Activated CD8-positive, alpha-beta T cell treated with anti-CD3 and anti-CD28 coated beads, Interleukin-2, amount 10 ng/mL, durations not matched to agents 7 days and 5 days (primary cell): ENCODE measurements at regions not wholly inside any gene's neighbourhood (a gene's known extent, or its start where the extent isn't known, plus 50 kb on each side); places are given as distances from the start of the nearest gene placed in this dataset.
"Not testable (repeated sequence)": the region's sequence is repeated elsewhere in the genome, so short reads cannot be mapped to it uniquely, and the experiment has no call there.

Source experiments
- ATAC-seq: fragments of 150-1000 bp; cut with Tn5 transposase; one replicate; pipeline ENCODE4 v1.10.0; 2021; ENCODE audit warnings: moderate library complexity
- CTCF ChIA-PET: fragments of 350-600 bp; sonication (Branson Sonifier 250); formaldehyde crosslinking; loops from one replicate; lab custom pipeline; 2021; ENCODE audit warnings: antibody characterized with exemption; lab: Charles Lee
- POLR2A ChIA-PET: fragments of 350-600 bp; sonication (Branson Sonifier 250); formaldehyde crosslinking; loops from one replicate; lab custom pipeline; 2021; ENCODE audit warnings: antibody characterized with exemption; lab: Charles Lee
- DNase-seq: peaks from one replicate; pipeline ENCODE4 v3.0.0-alpha.2; 2020
- H3K27ac Mint-ChIP-seq: one replicate; pipeline ENCODE4 v1.8.0; 2021; ENCODE audit warnings: mild to moderate bottlenecking, mixed read lengths
- H3K27me3 Mint-ChIP-seq: one replicate; pipeline ENCODE4 v1.8.0; 2021; ENCODE audit warnings: low read depth, mixed read lengths
- H3K36me3 Mint-ChIP-seq: one replicate; pipeline ENCODE4 v1.8.0; 2021; ENCODE audit warnings: low read depth, mixed read lengths
- H3K4me1 Mint-ChIP-seq: one replicate; pipeline ENCODE4 v1.8.0; 2021; ENCODE audit warnings: low read depth, mixed read lengths
- H3K4me3 Mint-ChIP-seq: one replicate; pipeline ENCODE4 v1.8.0; 2021; ENCODE audit warnings: mild to moderate bottlenecking, mixed read lengths
- H3K9me3 Mint-ChIP-seq: one replicate; pipeline ENCODE4 v1.8.0; 2022; ENCODE audit warnings: mixed read lengths; ENCODE audit not compliant: insufficient read depth

DNA sequence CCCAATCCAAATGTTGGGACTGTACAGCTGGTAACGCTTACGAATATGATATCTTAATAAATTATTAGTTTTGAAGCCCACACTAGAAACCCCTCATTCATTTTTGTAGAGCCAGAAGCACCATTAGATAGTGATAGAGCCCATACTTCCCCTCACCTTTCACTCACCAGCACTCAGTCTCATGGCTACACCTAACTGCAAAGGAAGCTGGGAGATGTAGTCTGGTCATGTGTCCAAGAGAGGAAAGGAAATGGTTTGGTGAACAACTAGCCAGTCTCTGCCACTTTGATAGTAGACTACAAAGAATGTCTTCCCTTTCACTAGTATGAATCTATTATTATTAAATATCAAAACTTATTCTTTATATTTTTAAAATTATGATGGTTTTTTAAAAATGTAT, 77.1 kb upstream of the EGFL6 start:
- Mint-ChIP-seq H3K27me3 (no peaks in the 10 kb centered on the region), H3K27ac (no peak overlapping the region), H3K4me1 (peaks cover 15% of the 10 kb centered on the region), H3K9me3 (no peaks in the 10 kb centered on the region), H3K4me3 (no peak overlapping the region), H3K36me3 (no peaks in the 10 kb centered on the region)
- ChIA-PET CTCF (interaction anchor here (0.9 to 2.9 kb wide), 4 partner anchors 15 to 546 kb away, joined by 3 to 23 read pairs (median 4); no protein-coding TSS in a partner anchor), POLR2A (no interaction called here)
- ATAC-seq (no peak), DNase-seq (no peak)

DNA sequence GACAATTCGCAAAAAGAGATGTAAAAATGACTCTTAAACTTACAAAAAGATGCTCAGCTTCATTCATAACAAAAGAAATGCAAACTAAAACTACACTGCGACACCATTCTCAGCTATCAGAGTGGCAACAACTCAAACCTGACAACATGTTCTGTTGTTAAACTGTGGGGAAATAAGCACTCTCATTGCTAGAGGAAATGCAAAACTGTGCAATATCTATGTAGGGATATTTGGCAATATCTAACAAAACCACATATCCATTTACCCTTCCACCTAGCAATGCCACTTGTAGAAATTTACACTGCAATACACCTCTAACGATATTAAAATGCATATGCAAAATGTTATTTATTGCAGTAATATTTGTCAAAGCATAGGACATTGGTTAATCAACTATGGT, 78.3 kb upstream of the EGFL6 start:
- H3K36me3 Mint-ChIP-seq = no peaks in the 10 kb centered on the region
- POLR2A ChIA-PET = interaction anchor here (0.9 to 1.3 kb wide), 2 partner anchors 516 to 541 kb away, joined by 3 to 4 read pairs; partner anchors contain the start of gene TMSB4X

GRCh38 chrX:13489454-13489853, 79.9 kb upstream of the EGFL6 start:
- H3K27ac Mint-ChIP-seq = no peak overlapping the region
- no peaks in the 10 kb centered on the region for H3K36me3 Mint-ChIP-seq
- no peak for DNase-seq
- ATAC-seq = no peak
- H3K4me1 Mint-ChIP-seq = peaks cover 35% of the 10 kb centered on the region
- ChIA-PET CTCF (interaction anchor here (2.6 to 4.2 kb wide), 3 partner anchors 396 to 541 kb away, joined by 21 to 97 read pairs (median 53); no protein-coding TSS in a partner anchor), POLR2A (interaction anchor here (2.3 kb wide), 1 partner anchor 511 kb away, joined by 21 read pairs; no protein-coding TSS in a partner anchor)
- no peaks in the 10 kb centered on the region for H3K27me3 Mint-ChIP-seq
- no peaks in the 10 kb centered on the region for H3K9me3 Mint-ChIP-seq
- no peak overlapping the region for H3K4me3 Mint-ChIP-seq

More for the DNA sequence above, 78.3 kb upstream of the EGFL6 start:
- Mint-ChIP-seq H3K27me3 (no peaks in the 10 kb centered on the region), H3K4me1 (peaks cover 24% of the 10 kb centered on the region), H3K4me3 (no peak overlapping the region), H3K9me3 (no peaks in the 10 kb centered on the region), H3K27ac (no peak overlapping the region)
- no peak for DNase-seq
- no peak for ATAC-seq
- CTCF ChIA-PET = interaction anchor here (0.7 to 2.9 kb wide), 8 partner anchors 27 to 588 kb away, joined by 3 to 23 read pairs (median 4); no protein-coding TSS in a partner anchor

DNA sequence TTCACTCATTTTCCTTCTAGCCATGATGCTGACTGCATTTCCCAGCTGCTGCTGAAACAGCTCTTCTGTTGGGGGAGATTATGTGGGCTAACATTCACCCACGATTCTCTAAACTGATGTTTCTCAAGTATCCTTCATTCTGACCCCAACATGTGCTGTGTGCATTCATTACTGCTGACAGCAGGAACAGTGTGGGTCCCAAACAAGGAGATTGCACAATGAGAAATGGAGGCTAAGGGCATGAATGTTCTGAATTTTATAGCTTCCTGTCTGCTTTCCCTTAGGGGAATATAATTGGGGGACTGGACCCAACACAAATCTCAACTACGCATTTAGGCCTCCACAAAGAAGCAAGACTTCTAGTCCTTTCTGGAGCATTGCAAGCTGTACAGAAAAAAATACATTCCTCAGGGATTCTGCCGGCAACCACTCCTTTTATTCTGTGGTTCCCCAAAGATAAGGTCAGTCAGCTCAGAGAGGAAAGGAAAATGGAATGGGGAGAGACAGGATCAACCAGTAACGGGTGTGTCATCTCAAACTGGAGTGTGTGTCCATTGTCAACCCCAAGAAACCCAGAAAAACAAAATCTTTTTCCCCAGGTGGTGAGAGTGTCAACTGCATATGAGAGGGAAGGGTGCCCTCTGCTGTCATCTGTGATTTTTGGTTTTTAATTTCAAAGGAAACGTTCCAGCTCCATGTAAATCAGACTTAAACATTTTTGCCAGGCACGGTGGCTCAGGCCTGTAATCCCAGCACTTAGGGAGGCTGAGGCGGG, 81.5 kb upstream of the EGFL6 start:
- ChIA-PET CTCF (interaction anchor here (0.6 to 4.2 kb wide), 36 partner anchors 10 to 1009 kb away, joined by 3 to 97 read pairs (median 4); no protein-coding TSS in a partner anchor), POLR2A (interaction anchor here (0.6 to 2.3 kb wide), 12 partner anchors 127 to 541 kb away, joined by 3 to 21 read pairs (median 4); partner anchors contain the start of gene TMSB4X)
- H3K4me1 Mint-ChIP-seq = peaks cover 41% of the 10 kb centered on the region
- H3K36me3 Mint-ChIP-seq = no peaks in the 10 kb centered on the region
- ATAC-seq = peak; percentile 84
- no peak overlapping the region for H3K4me3 Mint-ChIP-seq
- no peaks in the 10 kb centered on the region for H3K27me3 Mint-ChIP-seq
- H3K27ac Mint-ChIP-seq = peak overlapping the region; percentile 76
- H3K9me3 Mint-ChIP-seq = no peaks in the 10 kb centered on the region
- DNase-seq = peak; percentile 62

- ATAC-seq = no peak
- H3K36me3 Mint-ChIP-seq = no peaks in the 10 kb centered on the region
- H3K4me1 Mint-ChIP-seq = peaks cover 41% of the 10 kb centered on the region
- no peak for DNase-seq
- no peaks in the 10 kb centered on the region for H3K27me3 Mint-ChIP-seq
- no peak overlapping the region for H3K27ac Mint-ChIP-seq
- ChIA-PET CTCF (interaction anchor here (1.3 kb wide), 1 partner anchor 538 kb away, joined by 6 read pairs; no protein-coding TSS in a partner anchor), POLR2A (interaction anchor here (0.5 kb wide), 1 partner anchor 8 kb away, joined by 3 read pairs; no protein-coding TSS in a partner anchor)
- no peaks in the 10 kb centered on the region for H3K9me3 Mint-ChIP-seq
- no peak overlapping the region for H3K4me3 Mint-ChIP-seq
Measured at GRCh38 chrX:13485167-13485566, 84.2 kb upstream of the EGFL6 start.

- H3K36me3 Mint-ChIP-seq = no peaks in the 10 kb centered on the region
- H3K4me3 Mint-ChIP-seq = no peak overlapping the region
- H3K27me3 Mint-ChIP-seq = no peaks in the 10 kb centered on the region
- no peaks in the 10 kb centered on the region for H3K9me3 Mint-ChIP-seq
- ChIA-PET POLR2A (no interaction called here), CTCF (interaction anchor here (1.0 to 1.7 kb wide), 2 partner anchors 390 to 538 kb away, joined by 3 to 8 read pairs; no protein-coding TSS in a partner anchor)
- DNase-seq (no peak), ATAC-seq (no peak)
- peak overlapping the region; percentile 47 for H3K27ac Mint-ChIP-seq
- peaks cover 41% of the 10 kb centered on the region for H3K4me1 Mint-ChIP-seq
Measured at GRCh38 chrX:13483773-13484172, 85.6 kb upstream of the EGFL6 start.

GRCh38 chrX:13482746-13483541, 86.5 kb upstream of the EGFL6 start:
- Mint-ChIP-seq H3K27me3 (no peaks in the 10 kb centered on the region), H3K9me3 (no peaks in the 10 kb centered on the region), H3K4me1 (peaks cover 37% of the 10 kb centered on the region), H3K27ac (no peak overlapping the region), H3K36me3 (no peaks in the 10 kb centered on the region), H3K4me3 (no peak overlapping the region)
- ChIA-PET CTCF (interaction anchor here (0.7 to 1.7 kb wide), 2 partner anchors 24 to 537 kb away, joined by 3 to 8 read pairs; no protein-coding TSS in a partner anchor), POLR2A (no interaction called here)
- ATAC-seq = no peak
- DNase-seq = no peak

- ATAC-seq, H3K27ac Mint-ChIP-seq, H3K9me3 Mint-ChIP-seq, H3K27me3 Mint-ChIP-seq, H3K4me3 Mint-ChIP-seq, CTCF ChIA-PET, DNase-seq, POLR2A ChIA-PET, H3K36me3 Mint-ChIP-seq: not testable (repeated sequence)
- H3K4me1 Mint-ChIP-seq = peaks cover 19% of the 10 kb centered on the region
Measured at GRCh38 chrX:13480780-13481179, 88.6 kb upstream of the EGFL6 start.

DNA sequence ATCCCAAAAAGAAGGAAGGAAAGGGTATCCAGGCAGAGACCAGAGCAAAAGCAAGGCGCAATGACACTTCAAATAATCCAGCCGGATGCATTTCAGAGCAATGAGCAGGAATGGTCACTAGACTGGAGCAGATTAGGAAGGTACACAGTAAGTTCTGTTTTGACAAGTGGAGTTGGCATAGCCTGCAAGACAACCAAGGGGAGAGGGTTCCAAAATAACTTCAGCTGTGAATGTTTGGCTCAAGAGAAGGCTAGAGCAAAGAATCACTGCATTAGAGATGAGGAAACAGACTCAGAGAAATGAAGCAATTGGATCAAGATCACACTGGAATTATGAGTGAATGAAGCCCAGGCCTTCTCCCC, 90.0 kb upstream of the EGFL6 start:
- H3K4me1 Mint-ChIP-seq = peaks cover 16% of the 10 kb centered on the region
- no peaks in the 10 kb centered on the region for H3K9me3 Mint-ChIP-seq
- no peak overlapping the region for H3K4me3 Mint-ChIP-seq
- ATAC-seq (no peak), DNase-seq (no peak)
- no peak overlapping the region for H3K27ac Mint-ChIP-seq
- H3K27me3 Mint-ChIP-seq = no peaks in the 10 kb centered on the region
- CTCF ChIA-PET = no interaction called here
- POLR2A ChIA-PET = no interaction called here
- peaks cover 3% of the 10 kb centered on the region for H3K36me3 Mint-ChIP-seq

- ChIA-PET CTCF (no interaction called here), POLR2A (no interaction called here)
- H3K36me3 Mint-ChIP-seq = peaks cover 3% of the 10 kb centered on the region
- no peak overlapping the region for H3K4me3 Mint-ChIP-seq
- no peak overlapping the region for H3K27ac Mint-ChIP-seq
- H3K4me1 Mint-ChIP-seq = peaks cover 17% of the 10 kb centered on the region
- DNase-seq (no peak), ATAC-seq (no peak)
- H3K9me3 Mint-ChIP-seq = no peaks in the 10 kb centered on the region
- H3K27me3 Mint-ChIP-seq = no peaks in the 10 kb centered on the region
Measured at GRCh38 chrX:13478740-13479451, 90.5 kb upstream of the EGFL6 start.

DNA sequence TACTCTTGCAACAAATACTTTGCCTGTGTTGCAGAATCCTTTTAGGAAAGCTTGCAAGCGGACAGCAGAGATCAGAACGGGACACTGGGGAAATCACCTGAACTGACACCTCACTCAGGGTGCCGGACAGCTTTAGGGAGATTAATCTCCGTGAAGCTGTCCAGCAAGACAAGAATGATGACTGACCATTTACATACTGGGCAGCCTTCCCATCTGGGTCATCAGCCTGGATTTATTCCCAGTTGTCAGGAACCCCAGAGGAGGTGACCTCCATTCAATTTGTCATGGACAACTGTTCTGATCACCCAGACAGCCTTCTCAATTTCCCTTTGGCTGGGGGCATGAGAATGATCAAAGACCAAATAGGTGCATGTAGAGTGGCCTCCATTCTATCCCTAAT, 93.0 kb upstream of the EGFL6 start:
- peaks cover 20% of the 10 kb centered on the region for H3K4me1 Mint-ChIP-seq
- no peaks in the 10 kb centered on the region for H3K27me3 Mint-ChIP-seq
- H3K9me3 Mint-ChIP-seq = no peaks in the 10 kb centered on the region
- ATAC-seq (no peak), DNase-seq (no peak)
- POLR2A ChIA-PET = no interaction called here
- H3K36me3 Mint-ChIP-seq = peaks cover 3% of the 10 kb centered on the region
- H3K27ac Mint-ChIP-seq = no peak overlapping the region
- no peak overlapping the region for H3K4me3 Mint-ChIP-seq
- CTCF ChIA-PET = no interaction called here
